ENCODE measurements at regions not wholly inside any gene's neighbourhood (a gene's known extent, or its start where the extent isn't known, plus 50 kb on each side); places are given as distances from the start of the nearest gene placed in this dataset.

DNA sequence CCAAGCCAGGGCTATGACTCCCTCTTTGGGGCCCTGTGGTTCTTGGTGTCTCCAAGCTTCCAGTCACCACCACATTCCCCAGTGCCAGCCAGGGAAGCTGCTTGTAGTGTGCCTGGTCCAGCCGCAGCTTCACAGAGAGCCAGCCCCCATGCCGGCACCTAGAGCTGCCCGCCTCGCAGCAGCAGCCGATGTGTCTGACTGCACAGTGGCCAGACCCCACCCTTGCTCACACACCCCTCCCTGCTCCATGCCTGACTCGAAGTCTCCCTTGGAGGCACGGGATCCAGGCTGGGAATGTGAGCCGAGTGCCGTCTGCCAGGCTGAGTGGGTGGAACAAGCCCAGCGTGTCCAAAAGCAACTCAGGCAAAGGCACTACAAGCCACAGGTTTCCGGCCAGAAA, 123.3 kb upstream of the SFSWAP start:
- TF ChIP-seq, protein P1, sequence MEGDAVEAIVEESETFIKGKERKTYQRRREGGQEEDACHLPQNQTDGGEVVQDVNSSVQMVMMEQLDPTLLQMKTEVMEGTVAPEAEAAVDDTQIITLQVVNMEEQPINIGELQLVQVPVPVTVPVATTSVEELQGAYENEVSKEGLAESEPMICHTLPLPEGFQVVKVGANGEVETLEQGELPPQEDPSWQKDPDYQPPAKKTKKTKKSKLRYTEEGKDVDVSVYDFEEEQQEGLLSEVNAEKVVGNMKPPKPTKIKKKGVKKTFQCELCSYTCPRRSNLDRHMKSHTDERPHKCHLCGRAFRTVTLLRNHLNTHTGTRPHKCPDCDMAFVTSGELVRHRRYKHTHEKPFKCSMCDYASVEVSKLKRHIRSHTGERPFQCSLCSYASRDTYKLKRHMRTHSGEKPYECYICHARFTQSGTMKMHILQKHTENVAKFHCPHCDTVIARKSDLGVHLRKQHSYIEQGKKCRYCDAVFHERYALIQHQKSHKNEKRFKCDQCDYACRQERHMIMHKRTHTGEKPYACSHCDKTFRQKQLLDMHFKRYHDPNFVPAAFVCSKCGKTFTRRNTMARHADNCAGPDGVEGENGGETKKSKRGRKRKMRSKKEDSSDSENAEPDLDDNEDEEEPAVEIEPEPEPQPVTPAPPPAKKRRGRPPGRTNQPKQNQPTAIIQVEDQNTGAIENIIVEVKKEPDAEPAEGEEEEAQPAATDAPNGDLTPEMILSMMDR (IDR thresholded peaks at IDR 0.05; ENCODE audit: low read length) = no peak
- no peak for TF ChIP-seq EZH2 (IDR thresholded peaks at IDR 0.05; ENCODE audit: borderline replicate concordance, low read length)

Data from OCI-LY1 (cell line).